Activated T-helper 1 cell treated with anti-CD3 and anti-CD28 coated beads, Interleukin-12 subunit alpha, Interleukin-12 subunit beta, Interleukin-2, Interleukin-4 antibody, amounts not matched to agents 30 ng/mL and 10 ng/mL and 1 ng/mL, durations not matched to agents 14 hours and 24 hours and 36 hours (primary cell): ENCODE measurements at regions not wholly inside any gene's neighbourhood (a gene's known extent, or its start where the extent isn't known, plus 50 kb on each side); places are given as distances from the start of the nearest gene placed in this dataset.
"Not testable (repeated sequence)": the region's sequence is repeated elsewhere in the genome, so short reads cannot be mapped to it uniquely, and the experiment has no call there.

ENCODE experiments used
- DNase-seq: peaks from one replicate; pipeline ENCODE4 v3.0.0; 2021; ENCODE audit warnings: low spot score
- H3K27ac Mint-ChIP-seq: one replicate; pipeline ENCODE4 v1.8.0; 2021; ENCODE audit warnings: mild to moderate bottlenecking, mixed read lengths
- H3K27me3 Mint-ChIP-seq: one replicate; pipeline ENCODE4 v1.8.0; 2022; ENCODE audit warnings: mild to moderate bottlenecking, moderate library complexity, mixed read lengths; ENCODE audit not compliant: insufficient read depth
- H3K36me3 Mint-ChIP-seq: one replicate; pipeline ENCODE4 v1.8.0; 2021; ENCODE audit warnings: low read depth, mixed read lengths
- H3K4me1 Mint-ChIP-seq: one replicate; pipeline ENCODE4 v1.8.0; 2021; ENCODE audit warnings: low read depth, mixed read lengths
- H3K4me3 Mint-ChIP-seq: one replicate; pipeline ENCODE4 v1.8.0; 2021; ENCODE audit warnings: mild to moderate bottlenecking, moderate library complexity, mixed read lengths
- H3K9me3 Mint-ChIP-seq: one replicate; pipeline ENCODE4 v1.8.0; 2021; ENCODE audit warnings: mixed read lengths
- intact Hi-C: fragments of 100-400 bp; cut with micrococcal nuclease; formaldehyde crosslinking; loops from one replicate; pipeline ENCODE4 v1.15.1; 2024

DNA sequence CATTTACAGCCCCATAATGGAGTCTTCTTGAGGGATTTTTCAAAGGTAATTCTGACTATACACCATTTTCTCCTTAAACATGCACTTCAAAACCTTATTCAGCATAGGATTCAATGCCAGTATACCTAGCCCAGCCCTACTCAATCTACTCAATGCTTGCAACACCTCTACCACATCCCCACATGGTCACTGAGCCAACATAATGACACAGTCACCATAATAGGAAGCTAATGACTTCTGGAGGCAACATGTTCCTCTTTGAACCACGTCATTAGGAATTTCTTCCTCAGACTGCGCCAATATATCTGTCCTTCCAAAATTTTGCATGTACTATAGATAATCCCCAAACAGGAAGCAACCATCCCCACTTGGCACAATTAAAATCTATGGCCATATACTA is 153.9 kb upstream of the SETMAR start:
- Mint-ChIP-seq H3K9me3 (no peaks in the 10 kb centered on the region), H3K27me3 (peaks cover 1% of the 10 kb centered on the region), H3K4me3 (no peak overlapping the region), H3K36me3 (no peaks in the 10 kb centered on the region), H3K27ac (no peak overlapping the region), H3K4me1 (no peaks in the 10 kb centered on the region)
- no peak for DNase-seq
- intact Hi-C loops: no loop called here

- Mint-ChIP-seq H3K27me3 (peaks cover 1% of the 10 kb centered on the region), H3K4me1 (no peaks in the 10 kb centered on the region), H3K36me3 (no peaks in the 10 kb centered on the region), H3K4me3 (no peak overlapping the region), H3K9me3 (no peaks in the 10 kb centered on the region), H3K27ac (no peak overlapping the region)
- DNase-seq: no peak
- intact Hi-C loops: no loop called here
Measured at GRCh38 chr3:4150816-4151215, 152.4 kb upstream of the SETMAR start.

DNA sequence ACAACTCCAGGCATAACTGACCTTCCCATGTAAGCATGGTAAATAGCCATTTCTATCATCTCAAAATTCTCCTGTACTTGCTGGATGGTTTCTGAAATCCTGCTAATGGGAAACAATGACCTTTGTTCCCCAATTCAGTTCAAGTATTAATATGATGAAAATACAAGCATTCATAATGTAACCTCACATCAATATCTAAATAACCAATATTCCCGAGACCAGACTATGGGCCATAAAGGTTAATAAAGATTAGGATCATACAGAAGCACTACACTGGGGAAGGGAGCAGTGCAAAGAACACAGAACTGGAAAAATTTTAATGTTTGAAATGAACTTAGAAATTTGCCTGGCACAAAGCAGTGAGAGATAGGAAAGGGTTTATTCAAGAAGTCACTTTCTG is 151.3 kb upstream of the SETMAR start:
- Mint-ChIP-seq H3K4me3 (no peak overlapping the region), H3K27ac (no peak overlapping the region), H3K36me3 (no peaks in the 10 kb centered on the region), H3K4me1 (no peaks in the 10 kb centered on the region), H3K27me3 (no peaks in the 10 kb centered on the region), H3K9me3 (no peaks in the 10 kb centered on the region)
- no peak for DNase-seq
- intact Hi-C loops: no loop called here

DNA sequence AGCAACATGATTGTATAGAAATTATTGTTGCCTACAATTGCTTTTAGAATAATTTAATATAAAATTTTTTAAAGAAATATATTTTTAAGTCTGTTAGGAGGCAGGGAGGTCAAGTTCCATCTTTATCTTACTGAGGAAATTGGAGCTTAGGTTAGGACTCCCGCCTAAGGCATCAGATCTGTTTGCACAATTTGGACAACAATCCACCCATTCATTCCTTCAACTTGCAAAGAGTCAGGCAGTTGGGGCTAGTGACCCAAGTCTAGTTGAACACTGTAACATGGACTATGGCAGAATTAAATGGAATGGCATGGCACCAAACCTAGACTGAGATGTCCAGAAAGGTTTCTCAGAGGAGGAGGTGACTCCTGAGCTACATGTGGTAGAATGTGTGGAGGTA is 149.4 kb upstream of the SETMAR start:
- DNase-seq: no peak
- intact Hi-C loops: no loop called here
- Mint-ChIP-seq H3K27ac (no peak overlapping the region), H3K9me3 (no peaks in the 10 kb centered on the region), H3K4me1 (no peaks in the 10 kb centered on the region), H3K36me3 (no peaks in the 10 kb centered on the region), H3K27me3 (no peaks in the 10 kb centered on the region), H3K4me3 (no peak overlapping the region)

DNA sequence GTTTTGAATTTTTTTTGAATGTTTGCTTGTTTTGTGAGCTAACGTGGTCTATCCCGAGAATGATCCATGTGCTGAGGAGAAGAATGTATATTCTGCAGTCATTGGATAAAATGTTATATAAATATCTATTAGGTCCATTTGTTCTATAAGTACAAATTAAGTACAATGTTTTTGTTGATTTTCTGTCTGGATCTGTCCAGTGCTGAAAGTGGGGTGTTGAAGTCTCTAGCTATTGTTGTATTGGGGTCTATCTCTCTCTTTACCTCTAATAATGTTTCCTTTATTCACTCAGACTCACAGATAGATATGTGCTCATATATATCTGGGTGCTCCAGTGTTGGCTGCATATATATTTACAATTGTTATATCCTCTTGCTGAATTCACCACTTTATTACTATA is 144.8 kb upstream of the SETMAR start:
- Mint-ChIP-seq H3K27me3 (no peaks in the 10 kb centered on the region), H3K27ac (no peak overlapping the region), H3K4me1 (no peaks in the 10 kb centered on the region), H3K36me3 (no peaks in the 10 kb centered on the region), H3K4me3 (no peak overlapping the region), H3K9me3 (no peaks in the 10 kb centered on the region)
- intact Hi-C loops: no loop called here
- DNase-seq: no peak

DNA sequence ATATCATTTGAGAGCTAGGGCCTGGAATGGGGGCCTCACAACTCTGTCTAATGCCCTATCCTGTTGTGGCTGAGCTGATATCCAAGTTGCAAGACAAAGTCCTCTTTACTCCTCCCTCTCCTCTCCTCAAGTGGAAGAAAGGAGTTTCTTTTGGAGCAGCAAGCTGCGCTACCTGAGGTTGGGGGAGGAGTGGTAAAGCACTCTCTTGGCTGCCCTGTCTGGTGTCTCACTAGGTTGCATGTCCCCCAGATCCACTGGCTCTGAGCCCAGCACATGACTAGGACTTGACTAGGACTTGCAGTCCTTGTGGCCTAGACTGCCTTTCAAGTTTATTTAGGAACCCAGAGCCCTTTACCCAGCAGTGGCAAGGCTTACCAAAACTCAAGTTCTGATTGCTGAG is 141.1 kb upstream of the SETMAR start:
- no peak for DNase-seq
- Mint-ChIP-seq H3K27me3 (no peaks in the 10 kb centered on the region), H3K36me3 (no peaks in the 10 kb centered on the region), H3K4me1 (no peaks in the 10 kb centered on the region), H3K9me3 (no peaks in the 10 kb centered on the region), H3K27ac (no peak overlapping the region), H3K4me3 (no peak overlapping the region)
- intact Hi-C loops: no loop called here

DNA sequence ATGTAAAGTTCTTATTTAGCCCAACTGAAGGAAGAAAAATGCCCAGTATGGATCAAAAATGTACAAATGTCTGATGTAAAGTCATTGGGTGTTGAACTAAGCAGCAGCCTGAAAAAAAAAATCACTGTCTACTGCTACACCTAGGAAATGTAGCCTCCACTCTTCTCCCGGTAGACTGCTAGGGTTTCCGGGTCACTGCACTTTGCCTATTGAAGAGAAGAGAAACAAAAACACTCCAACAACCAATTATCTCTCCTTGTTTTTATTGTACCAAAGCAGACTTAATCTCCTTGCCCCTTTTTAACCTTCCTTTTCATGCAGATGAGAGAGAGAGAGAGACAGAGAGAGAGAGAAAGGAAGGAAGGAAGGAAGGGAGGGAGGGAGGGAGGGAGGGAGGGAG is 140.2 kb upstream of the SETMAR start:
- no peaks in the 10 kb centered on the region for H3K27me3 Mint-ChIP-seq
- no peaks in the 10 kb centered on the region for H3K4me1 Mint-ChIP-seq
- H3K4me3 Mint-ChIP-seq: no peak overlapping the region
- H3K27ac Mint-ChIP-seq: no peak overlapping the region
- H3K9me3 Mint-ChIP-seq: no peaks in the 10 kb centered on the region
- no peaks in the 10 kb centered on the region for H3K36me3 Mint-ChIP-seq
- DNase-seq: no peak
- intact Hi-C loops: no loop called here

- H3K4me3 Mint-ChIP-seq: no peak overlapping the region
- no peaks in the 10 kb centered on the region for H3K4me1 Mint-ChIP-seq
- no peak overlapping the region for H3K27ac Mint-ChIP-seq
- H3K9me3 Mint-ChIP-seq: no peaks in the 10 kb centered on the region
- no peaks in the 10 kb centered on the region for H3K36me3 Mint-ChIP-seq
- no peak for DNase-seq
- H3K27me3 Mint-ChIP-seq: no peaks in the 10 kb centered on the region
- intact Hi-C loops: no loop called here
Measured at GRCh38 chr3:4166540-4166939, 136.6 kb upstream of the SETMAR start.

GRCh38 chr3:4167230-4167629 is 135.9 kb upstream of the SETMAR start:
- H3K4me3 Mint-ChIP-seq, H3K27me3 Mint-ChIP-seq, H3K9me3 Mint-ChIP-seq, DNase-seq, H3K4me1 Mint-ChIP-seq, H3K27ac Mint-ChIP-seq, intact Hi-C loops, H3K36me3 Mint-ChIP-seq: not testable (repeated sequence)

- Mint-ChIP-seq H3K9me3 (peaks cover 4% of the 10 kb centered on the region), H3K4me3 (no peak overlapping the region), H3K27me3 (no peaks in the 10 kb centered on the region), H3K27ac (no peak overlapping the region), H3K36me3 (no peaks in the 10 kb centered on the region), H3K4me1 (no peaks in the 10 kb centered on the region)
- no peak for DNase-seq
- intact Hi-C loops: no loop called here
Measured at GRCh38 chr3:4174791-4175190, 128.4 kb upstream of the SETMAR start.

GRCh38 chr3:4191971-4192370 is 111.2 kb upstream of the SETMAR start:
- no peak for DNase-seq
- Mint-ChIP-seq H3K4me1 (no peaks in the 10 kb centered on the region), H3K36me3 (no peaks in the 10 kb centered on the region), H3K4me3 (no peak overlapping the region), H3K27me3 (peaks cover 2% of the 10 kb centered on the region), H3K9me3 (no peaks in the 10 kb centered on the region), H3K27ac (no peak overlapping the region)
- intact Hi-C loops: no loop called here

DNA sequence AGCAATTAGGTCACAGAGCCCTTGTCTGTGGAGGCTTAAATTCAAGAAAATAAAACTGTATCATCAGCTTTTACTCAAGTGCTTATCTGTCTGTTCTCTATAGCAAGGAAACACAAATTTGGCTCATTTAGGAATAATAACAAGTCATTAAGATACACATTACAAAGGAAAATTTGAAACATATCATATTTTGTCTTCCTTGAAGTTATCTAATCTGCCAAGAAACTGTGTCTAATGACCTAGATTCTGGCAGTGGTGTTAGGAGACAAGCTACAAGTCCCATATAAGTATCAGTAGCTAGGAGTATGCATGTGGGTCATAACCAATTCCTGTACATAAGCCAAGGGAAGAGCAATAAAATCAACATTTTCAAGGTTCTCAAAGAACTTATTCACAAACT is 108.2 kb upstream of the SETMAR start:
- no peaks in the 10 kb centered on the region for H3K9me3 Mint-ChIP-seq
- intact Hi-C loops: no loop called here
- H3K36me3 Mint-ChIP-seq: no peaks in the 10 kb centered on the region
- peaks cover 2% of the 10 kb centered on the region for H3K27me3 Mint-ChIP-seq
- no peak for DNase-seq
- H3K4me1 Mint-ChIP-seq: no peaks in the 10 kb centered on the region
- no peak overlapping the region for H3K4me3 Mint-ChIP-seq
- no peak overlapping the region for H3K27ac Mint-ChIP-seq

DNA sequence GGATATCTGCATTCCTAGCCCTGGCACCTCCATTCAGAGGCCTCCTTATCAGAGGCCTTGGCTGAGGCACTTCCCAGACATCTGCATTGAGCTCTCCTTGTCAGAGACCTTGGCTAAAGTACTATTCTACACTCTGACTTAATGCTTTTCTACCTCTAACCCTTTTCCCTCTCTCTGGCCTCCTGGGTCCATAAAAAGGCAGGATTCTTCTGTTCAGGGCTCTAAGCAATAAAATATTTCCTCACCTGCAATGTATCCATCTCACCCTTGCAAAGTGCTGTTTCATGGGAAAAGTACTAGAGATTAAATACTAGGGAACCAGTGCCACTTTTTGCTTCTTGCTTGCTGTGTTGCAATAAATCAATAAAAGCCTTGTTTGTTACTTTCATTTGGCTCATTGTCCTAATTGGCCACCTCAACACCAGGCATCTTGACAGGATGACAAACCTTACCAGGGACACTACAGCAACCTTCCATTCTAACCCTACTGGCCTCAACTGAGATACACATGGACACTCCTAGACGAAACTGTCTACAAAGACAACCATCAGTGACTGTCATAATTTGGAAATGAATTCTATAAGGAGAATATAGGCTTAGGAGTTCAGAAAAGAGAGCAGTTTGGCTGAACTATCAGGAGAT is 106.5 kb upstream of the SETMAR start:
- Mint-ChIP-seq H3K4me3 (no peak overlapping the region), H3K27me3 (peaks cover 2% of the 10 kb centered on the region), H3K27ac (no peak overlapping the region), H3K9me3 (no peaks in the 10 kb centered on the region), H3K4me1 (no peaks in the 10 kb centered on the region), H3K36me3 (no peaks in the 10 kb centered on the region)
- DNase-seq: no peak
- intact Hi-C loops: no loop called here

DNA sequence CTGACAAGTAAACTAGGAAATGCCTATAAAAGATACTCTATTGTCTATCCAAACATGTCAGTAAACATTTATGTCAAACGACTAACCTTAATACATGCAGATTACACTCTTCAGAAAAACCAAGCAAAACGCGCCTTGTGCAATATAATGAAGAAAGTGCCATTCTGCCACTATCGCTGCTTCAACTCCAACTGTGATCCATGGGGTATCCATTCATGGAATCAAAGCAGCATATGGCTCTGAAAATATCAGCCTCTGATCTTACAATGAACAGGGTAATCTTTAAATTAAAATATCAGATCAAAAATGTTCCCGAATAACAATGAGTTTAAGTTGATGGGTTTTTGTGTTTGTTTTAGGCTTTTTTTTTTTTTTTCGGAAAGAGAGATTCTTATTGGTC is 105.5 kb upstream of the SETMAR start:
- Mint-ChIP-seq H3K27ac (no peak overlapping the region), H3K4me3 (no peak overlapping the region), H3K9me3 (no peaks in the 10 kb centered on the region), H3K27me3 (peaks cover 2% of the 10 kb centered on the region), H3K36me3 (no peaks in the 10 kb centered on the region), H3K4me1 (no peaks in the 10 kb centered on the region)
- DNase-seq: no peak
- intact Hi-C loops: no loop called here
